Peyer's patch (tissue), 4 donors: ENCODE measurements at regions not wholly inside any gene's neighbourhood (a gene's known extent, or its start where the extent isn't known, plus 50 kb on each side); places are given as distances from the start of the nearest gene placed in this dataset.

Experiments used
- POLR2A ChIP-seq, 2 donors: fragments of 450-650 bp; IDR thresholded peaks; one replicate each; pipeline ENCODE4 v1.5.1; 2017; ENCODE audit warnings: antibody characterized with exemption in 2 of 2, mild to moderate bottlenecking in 2 of 2, moderate library complexity in 2 of 2
- TF ChIP-seq, protein P1 (sequence below), 6 experiments: fragments of 450-650 bp in 4 of 6; fragments of 200-600 bp in 2 of 6; sonication (generic) in 1 of 6; IDR thresholded peaks; one replicate each; pipeline ENCODE4 v1.5.1; 2017 to 2019; ENCODE audit warnings: antibody characterized with exemption in 6 of 6, mild to moderate bottlenecking in 3 of 6, moderate library complexity in 1 of 6

DNA sequence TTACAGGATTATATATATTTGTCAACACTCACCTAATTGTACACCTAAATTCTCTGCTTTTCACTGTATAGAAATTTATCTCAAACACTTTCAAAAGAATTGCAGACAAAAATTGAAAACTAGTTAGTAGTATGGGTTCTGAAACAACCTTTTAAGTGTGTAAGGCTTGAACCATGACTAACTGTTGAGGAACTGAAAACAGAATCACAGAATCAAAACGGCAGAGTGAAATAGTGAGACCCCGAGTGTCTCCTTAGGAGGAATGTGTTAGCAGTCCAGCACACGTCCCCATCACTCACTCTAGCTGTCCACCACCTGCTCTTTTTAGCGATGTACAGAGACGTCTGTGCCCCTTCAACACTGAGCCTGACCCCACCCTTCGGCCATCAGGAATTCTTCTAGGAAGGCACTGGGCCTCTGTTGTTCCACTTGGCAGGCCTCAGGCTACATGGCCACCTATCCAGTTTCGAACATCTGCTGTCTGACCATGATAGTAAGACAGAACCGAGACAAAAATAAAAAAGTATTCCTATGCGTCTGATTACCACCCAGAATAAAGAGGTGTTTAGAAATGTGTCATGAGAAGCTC, 227.4 kb downstream of the C6orf118 start:
- no peak for TF ChIP-seq POLR2A (IDR thresholded peaks at IDR 0.05)
- TF ChIP-seq, protein P1, sequence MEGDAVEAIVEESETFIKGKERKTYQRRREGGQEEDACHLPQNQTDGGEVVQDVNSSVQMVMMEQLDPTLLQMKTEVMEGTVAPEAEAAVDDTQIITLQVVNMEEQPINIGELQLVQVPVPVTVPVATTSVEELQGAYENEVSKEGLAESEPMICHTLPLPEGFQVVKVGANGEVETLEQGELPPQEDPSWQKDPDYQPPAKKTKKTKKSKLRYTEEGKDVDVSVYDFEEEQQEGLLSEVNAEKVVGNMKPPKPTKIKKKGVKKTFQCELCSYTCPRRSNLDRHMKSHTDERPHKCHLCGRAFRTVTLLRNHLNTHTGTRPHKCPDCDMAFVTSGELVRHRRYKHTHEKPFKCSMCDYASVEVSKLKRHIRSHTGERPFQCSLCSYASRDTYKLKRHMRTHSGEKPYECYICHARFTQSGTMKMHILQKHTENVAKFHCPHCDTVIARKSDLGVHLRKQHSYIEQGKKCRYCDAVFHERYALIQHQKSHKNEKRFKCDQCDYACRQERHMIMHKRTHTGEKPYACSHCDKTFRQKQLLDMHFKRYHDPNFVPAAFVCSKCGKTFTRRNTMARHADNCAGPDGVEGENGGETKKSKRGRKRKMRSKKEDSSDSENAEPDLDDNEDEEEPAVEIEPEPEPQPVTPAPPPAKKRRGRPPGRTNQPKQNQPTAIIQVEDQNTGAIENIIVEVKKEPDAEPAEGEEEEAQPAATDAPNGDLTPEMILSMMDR (IDR thresholded peaks at IDR 0.05), result no peak
